ENCODE measurements at regions not wholly inside any gene's neighbourhood (a gene's known extent, or its start where the extent isn't known, plus 50 kb on each side); places are given as distances from the start of the nearest gene placed in this dataset.

DNA sequence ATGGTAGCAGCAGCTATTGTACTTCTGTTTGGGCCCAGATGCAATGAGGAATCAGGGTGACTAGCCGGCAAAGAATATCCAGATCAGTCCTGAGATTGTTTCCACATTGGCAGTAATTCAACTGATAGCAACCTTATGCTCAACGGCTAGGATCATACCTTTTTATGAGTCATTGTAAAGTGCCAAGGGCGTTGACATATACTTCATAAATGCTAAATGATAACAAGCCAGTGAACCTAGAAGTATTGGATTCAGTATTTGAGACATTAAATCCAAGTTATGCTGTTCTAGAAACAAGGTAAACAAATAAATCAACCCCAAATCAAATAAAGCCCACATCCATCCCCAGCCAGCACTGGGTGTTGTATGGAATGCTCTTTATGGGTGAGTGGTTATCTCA is 207.1 kb upstream of the ZFHX3 start:
- in situ Hi-C loops (cut with HindIII; ENCODE audit: low sequenced_read_pairs), result no loop called here
- H3K4me3 ChIP-seq (ENCODE audit: low read depth, low read length), result no peak overlapping the region
- no peak for DNase-seq (ENCODE audit: low read depth, low spot score)
- TF ChIP-seq, protein P1, sequence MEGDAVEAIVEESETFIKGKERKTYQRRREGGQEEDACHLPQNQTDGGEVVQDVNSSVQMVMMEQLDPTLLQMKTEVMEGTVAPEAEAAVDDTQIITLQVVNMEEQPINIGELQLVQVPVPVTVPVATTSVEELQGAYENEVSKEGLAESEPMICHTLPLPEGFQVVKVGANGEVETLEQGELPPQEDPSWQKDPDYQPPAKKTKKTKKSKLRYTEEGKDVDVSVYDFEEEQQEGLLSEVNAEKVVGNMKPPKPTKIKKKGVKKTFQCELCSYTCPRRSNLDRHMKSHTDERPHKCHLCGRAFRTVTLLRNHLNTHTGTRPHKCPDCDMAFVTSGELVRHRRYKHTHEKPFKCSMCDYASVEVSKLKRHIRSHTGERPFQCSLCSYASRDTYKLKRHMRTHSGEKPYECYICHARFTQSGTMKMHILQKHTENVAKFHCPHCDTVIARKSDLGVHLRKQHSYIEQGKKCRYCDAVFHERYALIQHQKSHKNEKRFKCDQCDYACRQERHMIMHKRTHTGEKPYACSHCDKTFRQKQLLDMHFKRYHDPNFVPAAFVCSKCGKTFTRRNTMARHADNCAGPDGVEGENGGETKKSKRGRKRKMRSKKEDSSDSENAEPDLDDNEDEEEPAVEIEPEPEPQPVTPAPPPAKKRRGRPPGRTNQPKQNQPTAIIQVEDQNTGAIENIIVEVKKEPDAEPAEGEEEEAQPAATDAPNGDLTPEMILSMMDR (IDR thresholded peaks at IDR 0.05; ENCODE audit: low read depth, low read length), result no peak

DNA sequence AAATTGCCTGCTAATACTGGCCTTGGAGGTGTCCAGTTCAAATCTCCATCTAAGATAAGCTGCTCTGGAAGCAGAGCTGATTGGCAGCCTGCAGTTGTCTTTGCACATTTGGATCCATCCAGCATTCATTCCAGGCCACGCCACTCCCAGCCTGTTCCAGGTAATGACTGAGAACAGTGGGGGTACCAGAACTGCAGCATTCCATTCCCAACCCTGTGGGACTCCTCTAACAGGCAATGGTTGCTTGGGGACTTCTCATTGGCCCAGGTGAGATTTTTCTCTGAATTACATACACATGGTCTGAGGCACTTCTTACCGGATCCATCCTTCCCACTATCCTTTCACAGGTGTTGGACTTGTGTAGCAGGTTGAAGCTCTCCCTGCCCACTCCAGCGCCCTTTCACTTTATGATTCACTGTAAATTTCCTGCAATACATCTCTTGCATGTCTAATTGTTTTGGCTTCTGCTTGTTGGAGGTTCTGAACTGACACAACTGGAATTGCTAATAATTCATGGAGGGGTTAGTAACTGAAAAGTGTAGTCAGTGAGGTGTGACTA is 206.1 kb upstream of the ZFHX3 start:
- TF ChIP-seq, protein P1 (IDR thresholded peaks at IDR 0.05; ENCODE audit: low read depth, low read length), result no peak
- no peak for DNase-seq (ENCODE audit: low read depth, low spot score)
- H3K4me3 ChIP-seq (ENCODE audit: low read depth, low read length), result no peak overlapping the region
- in situ Hi-C loops (cut with HindIII; ENCODE audit: low sequenced_read_pairs), result no loop called here

DNA sequence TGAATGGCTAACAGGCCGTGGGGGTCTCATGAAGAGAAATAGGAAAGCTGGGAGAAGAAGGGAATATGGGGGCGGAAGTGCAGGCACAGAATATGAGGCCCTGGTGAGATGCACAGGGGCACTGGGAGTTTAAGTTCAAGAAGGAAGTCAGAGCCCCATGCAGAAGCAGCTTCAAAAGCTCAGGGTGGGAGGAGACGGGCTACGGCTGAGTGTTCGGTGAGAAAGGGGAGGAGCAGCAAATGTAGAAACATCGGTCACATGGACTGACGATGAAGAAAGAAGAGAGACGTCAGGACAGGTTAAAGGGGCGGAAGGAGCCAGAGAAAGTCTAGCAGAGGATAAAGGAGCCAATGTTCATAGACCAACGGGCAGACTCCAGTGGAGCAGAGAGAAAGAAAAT is 204.5 kb upstream of the ZFHX3 start:
- TF ChIP-seq, protein P1 (IDR thresholded peaks at IDR 0.05; ENCODE audit: low read depth, low read length), result no peak
- no peak overlapping the region for H3K4me3 ChIP-seq (ENCODE audit: low read depth, low read length)
- in situ Hi-C loops (cut with HindIII; ENCODE audit: low sequenced_read_pairs), result no loop called here
- no peak for DNase-seq (ENCODE audit: low read depth, low spot score)

DNA sequence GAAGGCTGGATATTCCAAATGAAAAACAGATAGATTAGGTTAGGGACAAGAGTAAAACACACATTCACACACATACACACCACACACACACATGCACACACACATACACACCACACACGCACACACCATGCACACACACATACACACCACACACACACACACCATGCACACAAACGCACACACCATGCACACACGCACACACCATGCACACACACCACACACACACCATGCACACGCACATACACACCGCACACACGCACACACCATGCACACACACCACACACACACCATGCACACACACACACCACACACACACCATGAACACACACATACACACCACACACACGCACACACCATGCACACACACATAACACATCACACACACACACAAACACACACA is 203.7 kb upstream of the ZFHX3 start:
- TF ChIP-seq, protein P1 (IDR thresholded peaks at IDR 0.05; ENCODE audit: low read depth, low read length), result no peak
- in situ Hi-C loops (cut with HindIII; ENCODE audit: low sequenced_read_pairs), result no loop called here
- no peak overlapping the region for H3K4me3 ChIP-seq (ENCODE audit: low read depth, low read length)
- DNase-seq (ENCODE audit: low read depth, low spot score), result no peak

DNA sequence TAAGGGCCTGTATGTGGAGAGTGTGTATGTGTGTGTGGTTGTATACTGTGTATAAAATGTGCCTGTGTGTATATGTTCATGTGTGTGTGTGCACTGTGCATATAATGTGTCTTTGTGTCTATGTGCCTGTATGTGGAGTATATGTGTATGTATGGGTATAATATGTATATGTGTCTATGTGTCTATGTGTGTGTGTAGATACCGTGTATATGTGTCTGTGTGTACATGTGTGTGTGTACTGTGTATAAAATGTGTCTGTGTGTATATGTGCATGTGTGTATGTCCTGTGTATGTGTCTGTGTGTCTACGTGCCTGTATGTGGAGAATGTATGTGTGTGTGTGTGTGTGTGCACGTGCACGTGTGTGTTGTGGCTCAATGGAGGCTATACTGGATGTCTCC is 200.4 kb upstream of the ZFHX3 start:
- TF ChIP-seq, protein P1 (IDR thresholded peaks at IDR 0.05; ENCODE audit: low read depth, low read length), result no peak
- in situ Hi-C loops (cut with HindIII; ENCODE audit: low sequenced_read_pairs), result no loop called here
- DNase-seq (ENCODE audit: low read depth, low spot score), result no peak
- H3K4me3 ChIP-seq (ENCODE audit: low read depth, low read length), result no peak overlapping the region

DNA sequence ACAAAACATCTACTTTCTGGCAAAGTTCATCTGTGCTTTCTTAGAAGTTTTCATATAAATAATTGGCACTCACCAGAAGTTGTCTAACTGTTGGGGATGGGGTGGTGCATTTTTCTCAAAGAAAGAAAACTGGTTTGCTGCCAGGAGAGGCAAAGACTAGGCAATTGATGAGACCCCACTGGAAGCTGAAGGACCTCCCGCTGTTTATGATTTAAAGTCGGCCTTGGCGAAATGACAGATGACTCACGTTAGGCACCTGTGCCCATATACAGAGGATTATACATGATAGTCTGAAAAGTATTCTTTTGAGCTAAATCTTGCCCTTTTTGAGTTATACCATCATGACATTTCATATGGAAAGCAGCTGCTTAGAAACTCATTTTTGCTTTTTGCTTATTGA is 193.0 kb upstream of the ZFHX3 start:
- in situ Hi-C loops (cut with HindIII; ENCODE audit: low sequenced_read_pairs), result no loop called here
- TF ChIP-seq, protein P1 (IDR thresholded peaks at IDR 0.05; ENCODE audit: low read depth, low read length), result no peak
- no peak for DNase-seq (ENCODE audit: low read depth, low spot score)
- no peak overlapping the region for H3K4me3 ChIP-seq (ENCODE audit: low read depth, low read length)

DNA sequence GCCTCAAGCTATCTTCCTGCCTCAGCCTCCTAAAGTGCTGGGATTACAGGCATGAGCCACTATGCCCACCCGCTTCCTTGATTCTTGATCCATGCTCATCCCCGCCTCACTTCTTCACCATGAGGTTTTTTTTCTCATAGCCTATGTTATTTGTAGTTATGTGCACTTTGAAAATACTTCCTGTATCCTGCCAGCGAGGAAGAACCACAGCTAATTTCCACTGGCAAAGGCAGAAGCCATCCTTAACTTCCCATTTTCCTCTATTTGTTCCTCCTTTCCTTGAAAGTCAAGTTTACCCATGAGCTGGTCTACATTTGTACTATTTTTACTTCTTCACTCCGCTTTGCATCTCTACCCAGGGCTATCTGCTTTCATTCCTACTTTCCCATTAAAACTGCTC is 189.7 kb upstream of the ZFHX3 start:
- H3K4me3 ChIP-seq (ENCODE audit: low read depth, low read length), result no peak overlapping the region
- in situ Hi-C loops (cut with HindIII; ENCODE audit: low sequenced_read_pairs), result no loop called here
- TF ChIP-seq, protein P1 (IDR thresholded peaks at IDR 0.05; ENCODE audit: low read depth, low read length), result no peak
- no peak for DNase-seq (ENCODE audit: low read depth, low spot score)
